HEK293 (cell line): ENCODE measurements at regions not wholly inside any gene's neighbourhood (a gene's known extent, or its start where the extent isn't known, plus 50 kb on each side); places are given as distances from the start of the nearest gene placed in this dataset.

Experiments
- CTCF ChIA-PET: fragments of 350-600 bp; formaldehyde crosslinking; extraction: SDS; loops from one replicate; lab custom pipeline; 2021; ENCODE audit warnings: antibody characterized with exemption; lab: Yijun Ruan, JAX
- POLR2A ChIA-PET: fragments of 300-600 bp; formaldehyde crosslinking; extraction: SDS; loops from one replicate; lab custom pipeline; 2020; ENCODE audit warnings: antibody characterized with exemption, inconsistent platforms; lab: Yijun Ruan, JAX
- H3K27ac ChIP-seq: fragments of 200-500 bp; sonication (Bioruptor generic); 2 replicates; pipeline ENCODE4 v1.5.1; 2014; ENCODE audit warnings: low read depth, low read length, control low read depth, inconsistent platforms; ENCODE audit errors: extremely low read depth
- H3K36me3 ChIP-seq, 2 experiments: fragments of 200-500 bp in 1 of 2; sonication (Bioruptor generic) in 1 of 2; 1 replicate in 1 of 2; 2 replicates in 1 of 2; pipeline ENCODE4 v1.5.1; 2014 to 2017; ENCODE audit warnings: inconsistent platforms in 2 of 2, low read length in 2 of 2; ENCODE audit not compliant: control insufficient read depth in 2 of 2, insufficient read depth in 1 of 2
- H3K4me1 ChIP-seq: fragments of 200-500 bp; sonication (Bioruptor generic); 2 replicates; pipeline ENCODE4 v1.5.1; 2014; ENCODE audit warnings: mild to moderate bottlenecking, low read length, inconsistent platforms; ENCODE audit not compliant: control insufficient read depth, insufficient read depth
- H3K4me3 ChIP-seq: 2 replicates; pipeline ENCODE4 v1.5.1; 2011; ENCODE audit warnings: low read depth, mild to moderate bottlenecking, control low read depth, low read length, moderate library complexity
- H3K9me3 ChIP-seq: fragments of 200-500 bp; sonication (Bioruptor generic); 2 replicates; pipeline ENCODE4 v1.5.1; 2014; ENCODE audit warnings: low read depth, low read length, inconsistent platforms; ENCODE audit not compliant: control insufficient read depth, insufficient read depth
- BCL11B ChIP-seq: fragments of 450-650 bp; formaldehyde crosslinking; IDR thresholded peaks from 2 replicates; pipeline ENCODE4 v1.5.1; 2016; ENCODE audit warnings: low read depth, missing biosample characterization, missing genetic modification characterization
- HOXC10 ChIP-seq: sonication (generic); formaldehyde crosslinking; IDR thresholded peaks from 2 replicates; pipeline ENCODE4 v1.8.1; 2023; ENCODE audit warnings: mild to moderate bottlenecking, missing genetic modification reagents
- KLF7 ChIP-seq: fragments of 450-650 bp; formaldehyde crosslinking; IDR thresholded peaks from 2 replicates; pipeline ENCODE4 v1.5.1; 2016; ENCODE audit warnings: missing biosample characterization, missing genetic modification characterization, borderline replicate concordance
- MZF1 ChIP-seq: fragments of 450-650 bp; formaldehyde crosslinking; IDR thresholded peaks from 2 replicates; pipeline ENCODE4 v1.5.1; 2017; ENCODE audit warnings: missing biosample characterization, missing genetic modification characterization, borderline replicate concordance
- PRDM4 ChIP-seq: fragments of 450-650 bp; formaldehyde crosslinking; IDR thresholded peaks from 2 replicates; pipeline ENCODE4 v1.5.1; 2017; ENCODE audit warnings: missing biosample characterization, missing genetic modification characterization
- SP2 ChIP-seq: fragments of 450-650 bp; formaldehyde crosslinking; IDR thresholded peaks from 2 replicates; pipeline ENCODE4 v1.5.1; 2016; ENCODE audit warnings: missing biosample characterization, missing genetic modification characterization
- SP7 ChIP-seq: fragments of 450-650 bp; formaldehyde crosslinking; IDR thresholded peaks from 2 replicates; pipeline ENCODE4 v1.5.1; 2016; ENCODE audit warnings: missing biosample characterization, missing genetic modification characterization
- ZBTB21 ChIP-seq: fragments of 450-650 bp; formaldehyde crosslinking; IDR thresholded peaks from 2 replicates; pipeline ENCODE4 v1.5.1; 2017; ENCODE audit warnings: missing biosample characterization, missing genetic modification characterization
- ZNF10 ChIP-seq: fragments of 450-650 bp; formaldehyde crosslinking; IDR thresholded peaks from 2 replicates; pipeline ENCODE4 v1.5.1; 2017; ENCODE audit warnings: missing biosample characterization, missing genetic modification characterization
- ZNF24 ChIP-seq: fragments of 450-650 bp; formaldehyde crosslinking; IDR thresholded peaks from 2 replicates; pipeline ENCODE4 v1.5.1; 2016; ENCODE audit warnings: missing biosample characterization, missing genetic modification characterization
- ZNF324 ChIP-seq: fragments of 450-650 bp; formaldehyde crosslinking; IDR thresholded peaks from 2 replicates; pipeline ENCODE4 v1.5.1; 2016; ENCODE audit warnings: missing biosample characterization, missing genetic modification characterization
- ZNF335 ChIP-seq: fragments of 450-650 bp; formaldehyde crosslinking; conservative IDR thresholded peaks from 2 replicates; pipeline ENCODE4 v1.5.1; 2016; ENCODE audit warnings: missing biosample characterization, missing genetic modification characterization
- ZNF366 ChIP-seq: fragments of 450-650 bp; formaldehyde crosslinking; conservative IDR thresholded peaks from 2 replicates; pipeline ENCODE4 v1.5.1; 2016; ENCODE audit warnings: missing biosample characterization, missing genetic modification characterization
- ZNF423 ChIP-seq: fragments of 450-650 bp; formaldehyde crosslinking; IDR thresholded peaks from 2 replicates; pipeline ENCODE4 v1.5.1; 2016; ENCODE audit warnings: missing biosample characterization, missing genetic modification characterization
- ZNF521 ChIP-seq: fragments of 450-650 bp; formaldehyde crosslinking; IDR thresholded peaks from 2 replicates; pipeline ENCODE4 v1.5.1; 2017; ENCODE audit warnings: missing biosample characterization, mild to moderate bottlenecking, missing genetic modification characterization
- ZNF585B ChIP-seq: fragments of 450-650 bp; formaldehyde crosslinking; IDR thresholded peaks from 2 replicates; pipeline ENCODE4 v1.5.1; 2016; ENCODE audit warnings: missing biosample characterization, missing genetic modification characterization
- ZNF596 ChIP-seq: fragments of 450-650 bp; IDR thresholded peaks from 2 replicates; pipeline ENCODE4 v1.5.0; 2018; ENCODE audit warnings: missing biosample characterization, mild to moderate bottlenecking, missing genetic modification characterization, moderate library complexity
- ZNF626 ChIP-seq: fragments of 450-650 bp; sonication (Bioruptor Pico); formaldehyde crosslinking; IDR thresholded peaks from 2 replicates; pipeline ENCODE4 v1.5.1; 2018; ENCODE audit warnings: missing biosample characterization, missing genetic modification characterization, inconsistent platforms
- ZNF76 ChIP-seq: fragments of 450-650 bp; formaldehyde crosslinking; IDR thresholded peaks from 2 replicates; pipeline ENCODE4; 2016; ENCODE audit warnings: low read depth, missing biosample characterization, missing genetic modification characterization, borderline replicate concordance
- ZSCAN18 ChIP-seq: fragments of 450-650 bp; formaldehyde crosslinking; IDR thresholded peaks from 2 replicates; pipeline ENCODE4 v1.5.1; 2016; ENCODE audit warnings: missing biosample characterization, missing genetic modification characterization
- ZSCAN30 ChIP-seq: fragments of 450-650 bp; IDR thresholded peaks from 2 replicates; pipeline ENCODE4 v1.5.1; 2018; ENCODE audit warnings: missing biosample characterization, mild to moderate bottlenecking, missing genetic modification characterization, moderate library complexity
- TF ChIP-seq, protein P1 (sequence below): sonication (generic); formaldehyde crosslinking; IDR thresholded peaks from 2 replicates; pipeline ENCODE4 v1.8.1; 2022; ENCODE audit warnings: mild to moderate bottlenecking, moderate library complexity, missing genetic modification reagents
- TF ChIP-seq, protein P2 (sequence below): fragments of 450-650 bp; IDR thresholded peaks from 2 replicates; pipeline ENCODE4 v1.5.1; 2018; ENCODE audit warnings: missing biosample characterization, missing genetic modification characterization

- TF ChIP-seq ZSCAN18 (tag by site-specific recombination) (no peak), SP2 (tag by site-specific recombination) (no peak), SP7 (tag by site-specific recombination) (no peak), ZNF324 (no peak)
- TF ChIP-seq, protein P1, sequence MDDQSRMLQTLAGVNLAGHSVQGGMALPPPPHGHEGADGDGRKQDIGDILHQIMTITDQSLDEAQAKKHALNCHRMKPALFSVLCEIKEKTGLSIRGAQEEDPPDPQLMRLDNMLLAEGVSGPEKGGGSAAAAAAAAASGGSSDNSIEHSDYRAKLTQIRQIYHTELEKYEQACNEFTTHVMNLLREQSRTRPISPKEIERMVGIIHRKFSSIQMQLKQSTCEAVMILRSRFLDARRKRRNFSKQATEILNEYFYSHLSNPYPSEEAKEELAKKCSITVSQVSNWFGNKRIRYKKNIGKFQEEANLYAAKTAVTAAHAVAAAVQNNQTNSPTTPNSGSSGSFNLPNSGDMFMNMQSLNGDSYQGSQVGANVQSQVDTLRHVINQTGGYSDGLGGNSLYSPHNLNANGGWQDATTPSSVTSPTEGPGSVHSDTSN (CRISPR knock-in tag), result no peak
- TF ChIP-seq, protein P2, sequence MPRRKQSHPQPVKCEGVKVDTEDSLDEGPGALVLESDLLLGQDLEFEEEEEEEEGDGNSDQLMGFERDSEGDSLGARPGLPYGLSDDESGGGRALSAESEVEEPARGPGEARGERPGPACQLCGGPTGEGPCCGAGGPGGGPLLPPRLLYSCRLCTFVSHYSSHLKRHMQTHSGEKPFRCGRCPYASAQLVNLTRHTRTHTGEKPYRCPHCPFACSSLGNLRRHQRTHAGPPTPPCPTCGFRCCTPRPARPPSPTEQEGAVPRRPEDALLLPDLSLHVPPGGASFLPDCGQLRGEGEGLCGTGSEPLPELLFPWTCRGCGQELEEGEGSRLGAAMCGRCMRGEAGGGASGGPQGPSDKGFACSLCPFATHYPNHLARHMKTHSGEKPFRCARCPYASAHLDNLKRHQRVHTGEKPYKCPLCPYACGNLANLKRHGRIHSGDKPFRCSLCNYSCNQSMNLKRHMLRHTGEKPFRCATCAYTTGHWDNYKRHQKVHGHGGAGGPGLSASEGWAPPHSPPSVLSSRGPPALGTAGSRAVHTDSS, result no peak
Observed at GRCh38 chr6:115573861-115574260, 486.8 kb downstream of the FRK start (continued).

DNA sequence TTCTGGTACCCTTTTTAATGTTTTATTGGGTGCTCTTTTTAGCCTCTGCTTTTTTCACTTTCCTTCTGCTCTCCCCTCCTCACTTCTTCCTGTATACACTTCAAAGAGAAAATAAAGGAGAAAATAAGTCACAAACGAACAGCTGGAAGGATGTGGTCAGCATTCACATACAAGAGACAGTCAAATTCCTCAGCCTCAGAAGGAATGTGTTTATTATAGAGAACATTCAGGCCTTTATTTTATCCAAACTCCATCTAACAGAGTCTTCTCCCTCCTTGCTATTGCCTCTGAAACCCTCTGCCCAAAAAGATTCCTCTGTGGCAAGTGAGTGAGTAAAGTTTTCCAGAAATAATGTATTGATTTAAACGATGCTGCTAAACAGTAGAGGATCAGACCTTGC is 490.4 kb downstream of the FRK start:
- CTCF ChIA-PET, result no interaction called here
- no peaks in the 10 kb centered on the region for H3K9me3 ChIP-seq
- POLR2A ChIA-PET, result no interaction called here

GRCh38 chr6:115554060-115554459 is 506.6 kb downstream of the FRK start:
- H3K4me3 ChIP-seq, result no peak overlapping the region
- no peaks in the 10 kb centered on the region for H3K36me3 ChIP-seq
- POLR2A ChIA-PET, result no interaction called here
- no peaks in the 10 kb centered on the region for H3K9me3 ChIP-seq
- H3K27ac ChIP-seq, result no peak overlapping the region
- TF ChIP-seq ZNF596 (tag by site-specific recombination), result no peak
- no peak for TF ChIP-seq ZNF423 (tag by site-specific recombination)
- no peak for TF ChIP-seq ZNF521 (tag by site-specific recombination)
- TF ChIP-seq PRDM4 (tag by site-specific recombination), result no peak
- TF ChIP-seq, protein P2, result no peak
- TF ChIP-seq ZNF366 (tag by site-specific recombination), result no peak
- TF ChIP-seq ZBTB21 (tag by site-specific recombination), result no peak
- TF ChIP-seq ZNF626 (tag by site-specific recombination), result no peak
- no peak for TF ChIP-seq KLF7 (tag by site-specific recombination)
- TF ChIP-seq ZNF10 (tag by site-specific recombination), result no peak
- no peak for TF ChIP-seq ZNF585B (tag by site-specific recombination)
- TF ChIP-seq ZNF76 (tag by site-specific recombination), result no peak
- TF ChIP-seq ZNF24 (tag by site-specific recombination), result no peak
- TF ChIP-seq MZF1, result no peak
- no peak for TF ChIP-seq ZNF335
- TF ChIP-seq HOXC10 (CRISPR knock-in tag), result no peak
- TF ChIP-seq BCL11B (tag by site-specific recombination), result no peak
- CTCF ChIA-PET, result no interaction called here
- no peaks in the 10 kb centered on the region for H3K4me1 ChIP-seq

More for the DNA sequence above, 490.4 kb downstream of the FRK start:
- no peaks in the 10 kb centered on the region for H3K4me1 ChIP-seq
- H3K4me3 ChIP-seq, result no peak overlapping the region
- no peak for TF ChIP-seq ZSCAN30 (tag by site-specific recombination)
- TF ChIP-seq, all 188 proteins: peak for 0
- Histone ChIP-seq H3K36me3 (no peaks in the 10 kb centered on the region), H3K27ac (no peak overlapping the region)
